Endothelial cell (in vitro differentiated cells): ENCODE measurements at regions not wholly inside any gene's neighbourhood (a gene's known extent, or its start where the extent isn't known, plus 50 kb on each side); places are given as distances from the start of the nearest gene placed in this dataset.

Experiments
- DNase-seq: peaks from one replicate; pipeline ENCODE4 v3.0.0; 2021; ENCODE audit warnings: low spot score
- H3K27ac Mint-ChIP-seq: one replicate; pipeline ENCODE4 v1.8.0; 2021; ENCODE audit warnings: mixed read lengths, inconsistent platforms; ENCODE audit not compliant: unreplicated experiment
- H3K27me3 Mint-ChIP-seq: one replicate; pipeline ENCODE4 v1.8.0; 2021; ENCODE audit warnings: mild to moderate bottlenecking, moderate library complexity, mixed read lengths, inconsistent platforms; ENCODE audit not compliant: unreplicated experiment
- H3K36me3 Mint-ChIP-seq: one replicate; pipeline ENCODE4 v1.8.0; 2021; ENCODE audit warnings: mild to moderate bottlenecking, low read depth, mixed read lengths, inconsistent platforms; ENCODE audit not compliant: unreplicated experiment
- H3K4me1 Mint-ChIP-seq: one replicate; pipeline ENCODE4 v1.8.0; 2021; ENCODE audit warnings: mild to moderate bottlenecking, mixed read lengths, inconsistent platforms; ENCODE audit not compliant: unreplicated experiment
- H3K4me3 Mint-ChIP-seq: one replicate; pipeline ENCODE4 v1.8.0; 2021; ENCODE audit warnings: mild to moderate bottlenecking, mixed read lengths, inconsistent platforms; ENCODE audit not compliant: unreplicated experiment
- H3K9me3 Mint-ChIP-seq: one replicate; pipeline ENCODE4 v1.8.0; 2021; ENCODE audit warnings: mixed read lengths, inconsistent platforms; ENCODE audit not compliant: unreplicated experiment
- TF ChIP-seq, protein P1 (sequence below): fragments of 200-600 bp; sonication (generic); IDR thresholded peaks from one replicate; pipeline ENCODE4 v1.5.0; 2021; ENCODE audit warnings: antibody characterized with exemption; ENCODE audit not compliant: unreplicated experiment

DNA sequence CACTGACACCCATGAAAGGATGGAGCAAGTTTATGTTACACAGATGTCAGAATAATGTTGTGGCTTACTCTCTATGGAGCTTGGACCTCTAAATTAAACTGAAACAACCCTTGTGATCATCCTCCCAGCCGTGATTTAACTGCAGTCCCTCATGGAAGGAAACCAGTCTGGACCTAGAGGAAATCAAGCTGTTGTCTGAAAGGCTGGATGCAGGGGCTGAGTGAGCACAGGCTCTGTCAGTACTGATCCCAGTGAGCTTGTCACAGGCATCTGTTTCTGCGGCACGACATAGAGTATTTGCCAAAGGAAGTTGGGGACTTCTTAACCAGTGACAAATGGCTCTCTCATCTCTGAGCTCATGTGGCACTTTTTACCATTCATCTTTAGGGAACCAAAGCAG is 282.9 kb upstream of the MAP3K1 start:
- Mint-ChIP-seq H3K9me3 (no peaks in the 10 kb centered on the region), H3K27me3 (no peaks in the 10 kb centered on the region), H3K27ac (no peak overlapping the region), H3K4me3 (no peak overlapping the region), H3K36me3 (no peaks in the 10 kb centered on the region), H3K4me1 (no peaks in the 10 kb centered on the region)
- no peak for DNase-seq
- TF ChIP-seq, protein P1, sequence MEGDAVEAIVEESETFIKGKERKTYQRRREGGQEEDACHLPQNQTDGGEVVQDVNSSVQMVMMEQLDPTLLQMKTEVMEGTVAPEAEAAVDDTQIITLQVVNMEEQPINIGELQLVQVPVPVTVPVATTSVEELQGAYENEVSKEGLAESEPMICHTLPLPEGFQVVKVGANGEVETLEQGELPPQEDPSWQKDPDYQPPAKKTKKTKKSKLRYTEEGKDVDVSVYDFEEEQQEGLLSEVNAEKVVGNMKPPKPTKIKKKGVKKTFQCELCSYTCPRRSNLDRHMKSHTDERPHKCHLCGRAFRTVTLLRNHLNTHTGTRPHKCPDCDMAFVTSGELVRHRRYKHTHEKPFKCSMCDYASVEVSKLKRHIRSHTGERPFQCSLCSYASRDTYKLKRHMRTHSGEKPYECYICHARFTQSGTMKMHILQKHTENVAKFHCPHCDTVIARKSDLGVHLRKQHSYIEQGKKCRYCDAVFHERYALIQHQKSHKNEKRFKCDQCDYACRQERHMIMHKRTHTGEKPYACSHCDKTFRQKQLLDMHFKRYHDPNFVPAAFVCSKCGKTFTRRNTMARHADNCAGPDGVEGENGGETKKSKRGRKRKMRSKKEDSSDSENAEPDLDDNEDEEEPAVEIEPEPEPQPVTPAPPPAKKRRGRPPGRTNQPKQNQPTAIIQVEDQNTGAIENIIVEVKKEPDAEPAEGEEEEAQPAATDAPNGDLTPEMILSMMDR: no peak

DNA sequence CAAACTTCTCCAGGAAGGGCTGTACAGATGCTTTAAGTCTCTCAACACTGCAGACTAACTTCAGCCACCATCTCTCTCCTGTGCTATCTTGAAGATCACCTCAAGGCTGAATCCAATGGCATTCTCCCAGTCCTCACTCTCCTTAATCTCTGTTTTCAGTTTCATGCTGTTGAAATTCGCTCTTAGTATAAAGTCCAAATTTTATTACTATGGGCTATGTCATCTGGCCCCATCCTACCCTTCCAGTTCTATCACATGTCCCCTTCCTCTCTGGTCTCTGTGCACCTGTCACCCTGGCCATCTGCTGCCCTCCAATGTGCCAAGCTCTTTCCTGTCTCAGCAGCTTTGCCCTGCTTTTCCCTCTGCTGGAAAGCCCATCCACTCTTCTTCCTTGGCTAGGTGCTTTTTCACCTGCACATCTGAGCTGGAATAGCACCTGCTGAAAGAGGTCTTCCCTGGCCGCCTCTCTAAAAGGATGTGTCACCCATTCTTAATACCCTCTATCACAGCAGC is 284.7 kb upstream of the MAP3K1 start:
- TF ChIP-seq, protein P1: no peak
- no peak for DNase-seq
- H3K9me3 Mint-ChIP-seq: no peaks in the 10 kb centered on the region
- H3K4me1 Mint-ChIP-seq: no peaks in the 10 kb centered on the region
- H3K27me3 Mint-ChIP-seq: no peaks in the 10 kb centered on the region
- no peak overlapping the region for H3K27ac Mint-ChIP-seq
- no peak overlapping the region for H3K4me3 Mint-ChIP-seq
- H3K36me3 Mint-ChIP-seq: no peaks in the 10 kb centered on the region

DNA sequence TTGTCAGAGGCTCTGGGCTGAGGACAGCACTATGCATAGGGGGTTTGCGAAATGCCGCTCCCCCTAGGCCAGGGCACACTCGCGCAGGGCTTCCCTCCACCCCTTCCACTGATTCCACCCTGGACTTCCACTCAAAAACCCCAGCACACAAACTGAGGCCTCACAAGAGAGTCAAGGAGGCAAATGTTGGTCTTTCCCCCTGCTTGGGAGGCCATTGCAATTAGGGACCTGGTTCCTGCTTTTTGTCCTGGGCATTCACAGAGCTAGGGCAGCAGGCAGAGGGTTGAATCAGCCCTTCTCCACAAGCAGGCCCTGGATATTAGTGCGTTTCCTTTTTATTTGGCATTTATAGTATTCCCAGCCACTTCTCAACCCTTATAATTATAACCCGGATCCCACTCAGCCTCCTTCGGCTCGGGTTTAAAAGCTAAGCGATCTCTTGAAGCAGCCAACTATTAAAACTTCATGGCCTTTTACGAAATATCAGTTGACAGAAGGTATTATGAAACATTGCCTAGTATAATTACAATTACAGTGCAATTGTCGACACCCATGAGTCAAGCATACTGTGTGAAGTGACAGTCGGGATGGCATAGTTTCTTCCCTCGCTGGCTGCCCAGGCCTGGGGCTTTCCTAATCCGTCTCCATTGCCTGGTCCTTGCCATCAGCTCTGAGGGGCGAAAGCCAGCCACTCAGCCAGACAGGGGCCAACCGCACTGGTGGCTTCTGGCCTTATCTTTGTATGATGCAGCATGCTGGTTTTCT is 285.5 kb upstream of the MAP3K1 start:
- TF ChIP-seq, protein P1: no peak
- no peaks in the 10 kb centered on the region for H3K4me1 Mint-ChIP-seq
- H3K27ac Mint-ChIP-seq: no peak overlapping the region
- no peaks in the 10 kb centered on the region for H3K9me3 Mint-ChIP-seq
- no peaks in the 10 kb centered on the region for H3K36me3 Mint-ChIP-seq
- H3K4me3 Mint-ChIP-seq: no peak overlapping the region
- H3K27me3 Mint-ChIP-seq: no peaks in the 10 kb centered on the region
- DNase-seq: no peak

DNA sequence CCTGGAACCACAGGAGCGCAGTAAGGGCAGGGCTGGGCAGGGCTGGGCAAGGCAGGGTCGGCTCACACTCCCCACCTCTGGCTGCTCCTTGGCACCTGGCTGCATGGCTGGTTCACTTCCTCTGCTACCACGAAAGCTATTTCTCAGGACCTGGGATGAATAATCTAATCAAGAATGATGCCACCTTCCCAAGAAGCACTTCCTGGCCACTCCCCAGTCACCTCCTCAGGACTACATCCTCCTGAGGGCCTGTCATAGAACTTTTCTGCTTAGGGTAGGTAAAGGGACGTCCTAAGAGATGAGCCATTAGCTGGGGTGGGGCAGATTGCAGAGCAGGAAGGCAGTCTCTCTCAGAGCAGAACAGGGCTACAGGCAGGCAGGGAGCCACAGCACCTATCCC is 288.2 kb upstream of the MAP3K1 start:
- Mint-ChIP-seq H3K36me3 (no peaks in the 10 kb centered on the region), H3K4me3 (no peak overlapping the region), H3K4me1 (no peaks in the 10 kb centered on the region), H3K9me3 (no peaks in the 10 kb centered on the region), H3K27ac (no peak overlapping the region), H3K27me3 (no peaks in the 10 kb centered on the region)
- DNase-seq: no peak
- TF ChIP-seq, protein P1: no peak

DNA sequence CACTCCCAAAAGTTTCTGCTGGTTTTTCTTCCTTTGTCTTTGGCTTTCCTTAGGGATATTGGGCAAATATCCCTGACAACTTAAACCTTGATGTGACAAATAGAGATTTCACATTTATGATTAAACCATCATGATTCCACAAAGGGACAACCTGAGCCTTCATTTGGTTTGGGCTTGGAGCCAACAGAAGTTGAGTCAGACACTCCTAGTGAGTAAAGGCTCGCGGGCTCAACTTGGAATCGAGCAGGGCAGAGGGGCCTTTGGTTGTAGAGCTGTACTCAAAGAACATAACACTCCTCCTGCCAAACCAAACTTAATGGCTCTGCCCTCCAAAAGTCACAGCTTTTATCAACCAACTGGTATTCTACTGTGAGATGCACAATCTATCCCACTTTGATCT is 290.2 kb upstream of the MAP3K1 start:
- DNase-seq: no peak
- Mint-ChIP-seq H3K4me3 (no peak overlapping the region), H3K27me3 (no peaks in the 10 kb centered on the region), H3K4me1 (no peaks in the 10 kb centered on the region), H3K36me3 (no peaks in the 10 kb centered on the region), H3K9me3 (no peaks in the 10 kb centered on the region), H3K27ac (no peak overlapping the region)
- TF ChIP-seq, protein P1: no peak
